NOMO-1 treated with DMSO at 0.1 percent for 48 hours (cell line): ENCODE measurements at regions not wholly inside any gene's neighbourhood (a gene's known extent, or its start where the extent isn't known, plus 50 kb on each side); places are given as distances from the start of the nearest gene placed in this dataset.
A peak's percentile ranks its signal among the peaks of the same experiment; 100 is the strongest.

ENCODE experiments used
- DNase-seq: peaks from one replicate; lab custom pipeline; 2025; ENCODE audit not compliant: unreplicated experiment; lab: John Stamatoyannopoulos, UW

DNA sequence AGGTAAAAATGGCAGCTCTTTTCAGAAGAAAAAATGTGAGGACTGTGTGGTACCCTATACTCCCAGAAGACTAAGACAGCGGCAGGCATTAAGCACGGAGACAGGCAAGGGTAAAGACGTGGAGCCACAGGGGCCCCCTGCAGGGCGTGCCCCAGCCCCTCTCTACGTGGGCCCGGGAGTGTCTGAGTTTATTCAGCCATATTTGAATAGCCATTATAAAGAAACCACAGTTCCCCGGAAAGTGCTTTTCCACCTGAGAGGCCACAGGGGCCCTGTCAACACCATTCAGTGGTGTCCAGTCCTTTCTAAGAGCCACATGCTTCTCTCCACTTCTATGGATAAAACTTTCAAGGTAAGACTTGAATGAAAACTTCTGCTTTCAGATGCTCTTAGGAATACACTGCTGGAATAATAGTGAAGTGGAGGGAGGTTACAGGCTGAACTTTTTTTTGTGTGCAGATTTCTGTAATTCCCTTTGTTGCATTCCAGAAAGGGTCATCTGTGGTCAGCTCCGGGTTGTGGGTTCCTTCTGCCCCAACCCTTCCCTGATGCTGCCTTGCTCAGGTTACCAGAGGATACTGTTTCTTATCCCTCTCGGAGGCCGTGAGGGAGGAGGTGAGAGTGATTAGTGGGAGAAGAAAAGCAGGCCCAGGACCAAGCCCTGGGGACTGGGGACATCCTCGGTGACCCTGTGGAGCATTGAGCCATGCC, 58.4 kb downstream of the SLC25A47 start:
- no peak for DNase-seq

DNA sequence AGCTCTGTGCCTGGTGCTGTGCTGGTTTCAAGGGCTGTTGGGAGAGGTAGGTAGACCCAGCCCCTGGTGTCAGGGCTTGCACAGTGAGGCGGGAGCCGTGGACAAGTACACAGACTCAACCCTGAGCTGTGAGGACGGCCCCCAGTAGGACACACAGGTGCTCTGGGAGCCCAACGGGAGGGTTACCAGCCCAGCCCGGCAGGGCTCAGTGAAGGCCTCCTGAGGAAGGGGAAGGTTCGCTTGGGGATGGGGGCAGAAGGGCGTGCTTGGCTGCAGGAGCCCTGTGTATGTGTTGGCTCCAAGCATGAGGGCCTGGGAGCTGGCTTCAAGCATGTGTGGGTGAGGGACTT, 58.9 kb downstream of the SLC25A47 start:
- no peak for DNase-seq

DNA sequence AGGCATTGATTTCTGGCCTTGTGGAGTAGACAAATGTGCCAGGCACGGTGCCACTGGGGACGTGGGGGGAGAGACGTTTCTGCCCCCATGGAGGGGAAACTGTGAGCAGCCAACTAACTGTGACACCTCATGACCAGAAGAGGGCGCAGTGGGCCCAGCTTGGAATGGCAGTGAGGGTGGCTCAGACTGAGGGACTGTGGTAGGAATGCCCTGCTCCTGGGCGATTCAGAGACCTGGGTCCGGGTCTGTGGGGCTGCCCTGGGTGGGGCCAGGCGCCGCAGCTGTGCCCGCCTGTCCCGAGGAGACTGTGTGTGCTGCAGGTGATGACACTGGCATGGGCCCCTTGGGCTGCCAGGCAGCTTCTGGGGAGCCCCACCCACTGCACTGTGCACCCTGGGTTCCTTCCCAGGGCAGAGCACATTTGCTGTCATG, 60.6 kb downstream of the SLC25A47 start:
- peak; percentile 44 for DNase-seq

- DNase-seq, result no peak
Observed at GRCh38 chr14:100384277-100384676, 61.1 kb downstream of the SLC25A47 start.

GRCh38 chr14:100384819-100385813, 62.0 kb downstream of the SLC25A47 start:
- DNase-seq, result peak; percentile 31

DNA sequence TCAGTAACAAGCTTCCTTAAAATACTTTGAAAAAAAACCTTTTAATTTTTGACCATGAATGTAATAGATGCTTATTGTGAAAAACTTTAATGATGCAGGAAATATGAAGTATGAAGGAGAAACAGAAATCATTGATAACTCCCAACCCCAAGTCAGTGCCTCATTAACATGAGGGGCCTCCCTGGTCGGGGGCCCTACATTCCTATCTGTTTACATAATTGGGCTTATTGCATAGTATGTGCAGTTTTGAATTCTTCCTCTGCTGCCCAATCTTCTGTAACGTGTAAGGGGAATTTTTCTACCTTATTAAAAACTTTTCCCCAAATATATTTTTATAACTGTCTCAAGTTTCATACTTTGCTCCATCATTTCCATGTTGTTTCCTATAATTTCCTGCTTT, 63.0 kb downstream of the SLC25A47 start:
- DNase-seq, result no peak

GRCh38 chr14:100386846-100387245, 63.7 kb downstream of the SLC25A47 start:
- no peak for DNase-seq

- no peak for DNase-seq
Observed at GRCh38 chr14:100387450-100387849, 64.3 kb downstream of the SLC25A47 start.

DNA sequence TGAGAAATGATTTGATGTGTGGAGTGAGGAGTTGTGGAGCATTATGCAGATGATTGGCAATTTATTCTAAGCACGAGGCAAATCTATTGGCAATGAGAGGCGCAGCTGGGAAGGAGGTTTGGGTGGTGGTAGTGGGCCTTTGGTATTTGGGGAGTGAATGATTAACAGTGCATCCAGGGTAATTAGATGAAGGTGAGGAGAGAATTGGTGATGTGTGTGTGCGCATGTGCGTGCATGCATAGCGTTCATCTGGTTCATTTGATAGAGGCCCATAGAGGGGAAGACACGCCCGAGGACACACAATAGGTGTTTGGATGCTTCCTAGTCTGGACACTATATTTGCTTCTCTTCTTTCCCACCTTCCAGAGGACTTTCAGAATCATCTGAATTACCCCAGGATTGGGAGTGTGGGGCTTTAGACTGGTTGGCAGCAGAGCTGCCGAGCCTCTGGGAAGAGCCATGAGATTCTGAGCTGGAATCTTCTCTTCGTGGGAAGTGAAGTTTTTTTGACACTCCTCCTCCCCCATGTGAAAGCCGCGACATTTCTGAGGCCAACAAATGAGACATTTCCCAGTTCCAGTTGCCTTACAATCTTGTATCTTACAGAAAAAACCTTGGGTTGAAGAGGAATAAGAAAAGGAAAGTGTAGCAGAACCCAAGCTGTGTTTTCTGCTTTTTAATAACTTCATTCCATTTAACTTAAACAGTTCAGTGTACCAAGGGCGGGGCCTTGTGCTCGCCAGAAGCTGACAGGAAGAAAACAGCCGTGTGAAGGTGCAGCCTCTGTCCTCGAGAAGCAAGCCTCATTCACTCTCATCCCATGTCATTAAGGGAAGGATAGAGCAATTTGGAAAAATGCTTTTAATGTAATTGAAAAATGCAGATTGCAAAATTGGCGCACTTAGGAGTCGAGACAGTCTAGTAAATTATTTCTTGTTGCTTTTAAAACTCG, 65.2 kb downstream of the SLC25A47 start:
- no peak for DNase-seq

GRCh38 chr14:100389497-100390104, 66.5 kb downstream of the SLC25A47 start:
- no peak for DNase-seq

GRCh38 chr14:100391173-100391572, 68.0 kb downstream of the SLC25A47 start:
- DNase-seq, result no peak

DNA sequence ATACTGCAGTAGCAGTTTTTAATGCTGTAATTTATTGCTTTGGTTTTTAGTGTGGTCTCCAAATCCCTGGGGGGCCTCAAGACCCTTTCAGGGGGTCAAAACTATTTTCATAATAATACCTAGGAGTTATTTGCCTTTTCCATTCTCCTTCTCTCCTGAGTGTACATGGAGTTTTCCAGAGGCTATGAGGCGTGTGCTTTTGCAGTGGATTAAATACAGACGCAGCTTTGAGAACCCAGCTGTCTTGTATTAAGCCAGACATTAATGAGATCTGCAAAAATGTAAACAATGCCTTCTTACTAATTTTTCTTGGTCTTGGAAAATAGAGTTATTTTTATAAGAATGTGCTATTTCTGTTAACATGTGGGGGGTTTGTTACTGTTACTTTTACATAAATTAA, 68.6 kb downstream of the SLC25A47 start:
- no peak for DNase-seq

GRCh38 chr14:100392356-100392755, 69.2 kb downstream of the SLC25A47 start:
- DNase-seq, result peak; percentile 3

DNA sequence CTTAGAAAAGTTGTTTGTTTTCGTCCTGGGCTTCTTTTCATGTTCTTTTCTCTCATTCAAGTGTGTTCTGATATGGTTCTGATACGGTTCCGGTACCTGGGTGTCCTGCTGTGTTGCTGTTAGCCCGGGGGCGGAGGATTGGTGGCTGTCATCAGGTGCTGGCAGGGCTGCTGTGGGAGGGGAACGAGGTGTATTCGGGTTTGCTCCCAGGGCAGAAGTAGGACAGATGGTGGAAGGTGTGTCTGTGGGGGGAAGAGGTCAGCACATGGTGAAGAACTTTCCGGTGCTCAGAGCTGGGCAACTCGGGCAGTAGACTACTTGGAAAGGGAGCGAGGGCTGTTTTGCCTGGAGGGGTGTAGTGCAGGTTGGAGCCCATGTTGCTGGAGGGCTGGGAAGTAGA, 70.2 kb downstream of the SLC25A47 start:
- DNase-seq, result no peak

DNA sequence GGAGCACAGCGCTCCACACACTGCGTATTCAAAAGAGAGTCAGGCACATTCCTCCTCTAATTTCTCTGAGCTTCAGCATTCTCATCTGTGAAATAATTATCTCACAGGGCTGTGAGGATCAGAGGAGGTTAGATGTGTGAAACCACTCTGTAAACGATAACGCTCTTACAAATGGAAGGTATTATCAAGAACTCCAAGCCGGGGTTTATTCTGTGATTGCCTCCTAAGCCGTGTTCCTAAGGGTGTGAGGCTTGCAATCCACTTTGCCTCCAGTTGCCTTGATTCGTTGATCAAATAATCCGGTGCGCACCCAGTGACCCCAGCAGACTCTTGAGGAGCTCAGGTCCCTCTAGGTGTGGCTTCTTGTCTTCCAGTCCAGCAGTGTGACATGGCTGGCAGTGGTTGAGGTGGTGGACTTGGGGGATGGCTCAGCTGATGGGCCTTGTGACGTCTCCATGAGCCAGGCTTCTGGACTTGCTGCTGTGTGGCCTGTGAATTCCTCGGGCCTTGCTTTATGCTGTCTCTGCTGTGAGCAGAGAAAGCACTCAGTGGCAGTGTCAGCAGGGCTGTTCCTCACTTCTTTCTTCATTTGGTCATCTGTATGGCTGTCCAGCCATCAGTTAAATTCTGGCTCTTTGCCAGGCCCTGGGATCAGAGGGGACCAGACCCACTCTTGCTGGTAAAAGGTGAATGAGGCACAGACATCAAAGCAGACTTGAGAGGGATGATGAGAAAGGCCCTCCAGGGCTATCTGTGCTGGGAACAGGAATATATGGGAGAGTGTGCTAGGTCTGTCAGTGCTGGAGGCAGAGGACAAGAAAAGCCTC, 71.0 kb downstream of the SLC25A47 start:
- no peak for DNase-seq

GRCh38 chr14:100394886-100395672, 71.9 kb downstream of the SLC25A47 start:
- DNase-seq, result no peak

DNA sequence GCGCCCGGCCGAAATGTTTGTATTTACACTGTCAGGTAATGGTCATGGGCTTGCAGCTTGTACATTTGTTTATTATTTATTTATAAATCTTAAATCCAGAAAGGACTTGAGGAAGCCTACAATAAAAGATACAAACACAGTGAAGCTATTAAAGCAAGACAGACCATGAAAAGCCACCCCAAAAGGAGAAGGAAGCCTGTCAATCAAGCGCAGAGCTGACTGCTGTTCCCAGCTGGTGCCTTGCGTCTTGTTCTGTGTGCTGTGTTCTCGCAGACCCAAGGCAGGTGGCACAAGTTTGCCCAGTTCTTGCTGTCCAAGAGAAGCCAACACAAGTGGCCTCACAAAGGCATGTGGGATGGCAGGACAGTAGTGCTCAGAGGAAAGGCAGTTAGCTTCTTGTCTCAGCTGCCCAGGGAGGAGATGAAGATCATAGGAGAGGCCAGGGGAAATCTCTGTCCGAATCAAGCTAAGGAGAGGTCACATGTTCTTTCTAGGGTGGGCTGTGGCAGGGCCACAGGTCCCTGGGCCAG, 73.2 kb downstream of the SLC25A47 start:
- DNase-seq, result no peak

DNA sequence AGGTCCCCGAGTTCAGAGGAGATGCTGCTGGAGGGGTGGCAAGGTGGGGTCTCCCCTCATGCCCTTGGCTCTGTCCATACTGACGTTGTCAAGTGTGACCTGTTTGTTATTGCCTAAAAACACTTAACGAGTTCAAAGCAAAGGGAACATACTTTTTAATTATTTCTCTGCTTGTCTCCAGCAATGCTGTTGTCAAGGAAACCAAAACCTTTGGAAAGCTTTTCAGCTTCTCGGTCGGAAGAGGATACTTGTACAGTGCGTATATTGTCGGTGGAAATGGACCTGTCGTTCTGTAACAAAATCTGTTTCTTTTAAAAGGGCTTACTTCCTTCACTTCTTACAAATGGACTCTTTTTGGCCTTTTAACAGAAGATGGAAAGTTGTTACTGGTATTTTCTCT, 73.9 kb downstream of the SLC25A47 start:
- DNase-seq, result no peak

- DNase-seq, result no peak
Observed at GRCh38 chr14:100398044-100398443, 74.9 kb downstream of the SLC25A47 start.
